ENCODE measurements at regions not wholly inside any gene's neighbourhood (a gene's known extent, or its start where the extent isn't known, plus 50 kb on each side); places are given as distances from the start of the nearest gene placed in this dataset.
A peak's percentile ranks its signal among the peaks of the same experiment; 100 is the strongest.

DNA sequence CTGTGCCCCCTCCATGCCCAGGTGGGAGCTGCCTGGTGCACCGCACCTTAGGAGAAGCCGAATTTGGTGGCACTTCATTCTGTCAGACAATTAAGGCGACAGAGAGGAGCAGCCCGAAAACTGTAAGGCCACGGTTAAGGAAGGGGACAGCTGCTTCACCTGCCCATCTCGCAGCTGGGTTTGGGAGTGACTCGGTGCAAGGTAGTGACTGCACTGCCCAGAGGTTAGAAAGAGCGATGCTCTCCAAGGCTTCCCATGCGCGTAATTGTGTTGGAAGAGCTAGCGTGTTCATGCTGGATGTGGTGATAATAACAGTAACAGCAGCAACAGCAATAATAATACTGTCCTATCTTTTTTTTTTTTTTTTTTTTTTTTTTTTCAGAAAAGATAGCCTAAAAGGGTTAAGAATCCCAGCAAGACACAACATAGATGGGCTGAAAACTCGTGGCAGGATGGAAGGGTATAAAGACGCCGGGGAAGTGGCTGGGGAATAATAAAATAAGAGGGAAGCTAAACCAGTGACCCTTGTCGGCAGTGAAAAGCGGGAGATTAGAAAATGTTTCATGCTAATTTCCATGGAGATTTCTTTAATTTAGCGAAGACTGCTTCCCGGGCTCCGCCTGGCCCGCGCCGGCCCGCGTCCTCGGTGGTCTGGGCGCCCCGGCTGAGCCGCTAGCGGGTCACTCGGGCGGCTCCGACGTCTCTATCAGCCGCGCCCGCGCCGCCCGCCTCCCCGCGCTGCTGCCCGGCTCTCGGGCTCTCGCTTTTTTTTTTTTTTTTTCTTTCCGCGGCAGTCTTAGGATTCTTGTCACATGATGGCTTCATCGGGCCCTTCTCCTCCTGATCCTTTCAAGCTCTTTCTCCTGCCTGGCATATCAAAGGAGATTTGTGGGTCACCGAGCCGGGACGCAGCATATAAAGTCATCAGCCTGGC is 617.1 kb downstream of the NR2F2 start:
- 19 to 20% (median 19%) methylated on average over 50 of the region's 50 CpGs for WGBS, 4 donors
- Histone ChIP-seq H3K4me1 (peaks cover 0 to 3% (median 0%) of the 10 kb centered on the region in 12 donors), H3K9me3 (no peaks in the 10 kb centered on the region), H3K36me3 (no peaks in the 10 kb centered on the region), H3K4me3 (peak overlapping the region in 6 of 12 donors; percentile 10 to 41 (median 25)), H3K27ac (no peak overlapping the region), H3K27me3 (peaks cover 0 to 52% (median 7%) of the 10 kb centered on the region in 9 donors)
- TF ChIP-seq POLR2A (IDR thresholded peaks at IDR 0.05): no peak
- TF ChIP-seq, protein P1, sequence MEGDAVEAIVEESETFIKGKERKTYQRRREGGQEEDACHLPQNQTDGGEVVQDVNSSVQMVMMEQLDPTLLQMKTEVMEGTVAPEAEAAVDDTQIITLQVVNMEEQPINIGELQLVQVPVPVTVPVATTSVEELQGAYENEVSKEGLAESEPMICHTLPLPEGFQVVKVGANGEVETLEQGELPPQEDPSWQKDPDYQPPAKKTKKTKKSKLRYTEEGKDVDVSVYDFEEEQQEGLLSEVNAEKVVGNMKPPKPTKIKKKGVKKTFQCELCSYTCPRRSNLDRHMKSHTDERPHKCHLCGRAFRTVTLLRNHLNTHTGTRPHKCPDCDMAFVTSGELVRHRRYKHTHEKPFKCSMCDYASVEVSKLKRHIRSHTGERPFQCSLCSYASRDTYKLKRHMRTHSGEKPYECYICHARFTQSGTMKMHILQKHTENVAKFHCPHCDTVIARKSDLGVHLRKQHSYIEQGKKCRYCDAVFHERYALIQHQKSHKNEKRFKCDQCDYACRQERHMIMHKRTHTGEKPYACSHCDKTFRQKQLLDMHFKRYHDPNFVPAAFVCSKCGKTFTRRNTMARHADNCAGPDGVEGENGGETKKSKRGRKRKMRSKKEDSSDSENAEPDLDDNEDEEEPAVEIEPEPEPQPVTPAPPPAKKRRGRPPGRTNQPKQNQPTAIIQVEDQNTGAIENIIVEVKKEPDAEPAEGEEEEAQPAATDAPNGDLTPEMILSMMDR (IDR thresholded peaks at IDR 0.05): no peak
- DNase-seq (no peak), ATAC-seq (no peak)
- intact Hi-C loops (cut with DNase I): no loop called here

DNA sequence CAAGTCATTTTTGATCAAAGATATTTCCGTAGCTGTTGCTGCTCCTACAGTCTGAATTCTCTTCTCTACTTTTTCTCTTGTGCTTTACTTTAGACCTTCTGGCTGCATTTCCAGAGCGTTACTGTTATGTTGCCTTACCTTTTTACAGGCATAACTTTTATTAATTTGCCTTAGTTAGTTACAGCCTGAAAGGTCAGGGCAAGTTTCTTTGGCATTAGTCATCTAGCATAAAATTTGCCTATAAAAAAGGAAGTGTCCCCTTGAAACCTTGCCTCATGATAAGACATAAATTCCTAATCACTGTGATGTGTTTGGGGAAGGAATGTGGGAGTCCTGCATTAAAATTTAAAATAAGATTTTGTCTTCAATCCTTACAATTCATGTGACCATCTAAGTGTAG is 618.5 kb downstream of the NR2F2 start:
- H3K4me1 ChIP-seq: peaks cover 0 to 3% (median 0%) of the 10 kb centered on the region in 12 donors
- H3K9me3 ChIP-seq: peaks cover 0 to 4% (median 0%) of the 10 kb centered on the region in 12 donors
- H3K27me3 ChIP-seq: peaks cover 0 to 52% (median 7%) of the 10 kb centered on the region in 9 donors
- DNase-seq (no peak), ATAC-seq (no peak)
- WGBS, 4 donors: 87 to 97% (median 91%) methylated on average over 2 of the region's 2 CpGs
- TF ChIP-seq, protein P1 (IDR thresholded peaks at IDR 0.05): no peak
- TF ChIP-seq POLR2A (IDR thresholded peaks at IDR 0.05): no peak
- no peaks in the 10 kb centered on the region for H3K36me3 ChIP-seq
- no peak overlapping the region for H3K27ac ChIP-seq
- H3K4me3 ChIP-seq: no peak overlapping the region
- intact Hi-C loops (cut with DNase I): no loop called here

DNA sequence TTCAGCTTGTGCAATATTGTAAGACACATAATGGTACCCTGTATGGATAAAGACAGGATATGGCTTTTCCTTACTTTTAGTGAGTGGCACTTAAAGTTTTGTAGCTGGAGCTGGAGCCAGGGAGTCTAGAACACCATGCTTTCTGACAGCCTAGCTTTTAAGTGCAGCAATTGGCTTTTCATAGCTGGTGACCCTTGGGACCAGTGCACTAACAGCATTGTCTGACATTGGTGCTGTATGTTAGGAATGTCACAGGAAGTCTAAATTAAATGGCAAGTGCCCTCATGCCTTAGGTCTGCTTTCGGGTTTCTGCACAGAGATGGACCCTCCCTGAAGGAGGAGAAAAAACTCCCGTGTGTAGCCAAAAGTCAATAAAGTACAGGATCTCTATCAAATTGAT is 628.2 kb downstream of the NR2F2 start:
- ATAC-seq (no peak), DNase-seq (no peak)
- Histone ChIP-seq H3K27me3 (peaks cover 0 to 6% (median 0%) of the 10 kb centered on the region in 9 donors), H3K4me3 (no peak overlapping the region), H3K27ac (no peak overlapping the region), H3K9me3 (peaks cover 0 to 5% (median 0%) of the 10 kb centered on the region in 12 donors), H3K36me3 (no peaks in the 10 kb centered on the region), H3K4me1 (no peaks in the 10 kb centered on the region)
- intact Hi-C loops (cut with DNase I): no loop called here
- TF ChIP-seq, protein P1 (IDR thresholded peaks at IDR 0.05): no peak
- no peak for TF ChIP-seq POLR2A (IDR thresholded peaks at IDR 0.05)
- 41 to 51% (median 44%) methylated on average over 2 of the region's 2 CpGs for WGBS, 4 donors

DNA sequence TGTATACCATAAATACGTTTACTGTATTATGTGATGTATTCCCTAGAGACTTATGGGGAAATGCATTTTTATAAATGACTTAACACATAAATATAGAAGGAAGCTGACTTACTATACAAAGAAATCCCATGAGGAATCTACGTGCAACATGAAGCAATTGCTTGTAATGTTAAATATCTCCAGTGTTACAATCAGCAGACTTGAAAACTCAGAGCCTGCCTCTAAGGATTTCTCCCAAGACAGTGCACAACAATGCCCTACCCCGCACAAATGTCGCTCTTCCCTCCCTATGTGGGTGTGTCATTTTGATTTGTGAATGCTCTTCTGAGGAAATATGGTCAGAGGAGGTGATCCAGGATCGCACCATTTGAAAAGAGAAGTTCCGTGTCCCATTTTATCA is 629.0 kb downstream of the NR2F2 start:
- 56 to 68% (median 61%) methylated on average over 6 of the region's 6 CpGs for WGBS, 4 donors
- ATAC-seq: no peak
- TF ChIP-seq, protein P1 (IDR thresholded peaks at IDR 0.05): no peak
- TF ChIP-seq POLR2A (IDR thresholded peaks at IDR 0.05): no peak

More for the DNA sequence above, 629.0 kb downstream of the NR2F2 start:
- no peak for DNase-seq
- Histone ChIP-seq H3K36me3 (no peaks in the 10 kb centered on the region), H3K4me1 (no peaks in the 10 kb centered on the region), H3K27me3 (peaks cover 0 to 6% (median 0%) of the 10 kb centered on the region in 9 donors), H3K9me3 (no peaks in the 10 kb centered on the region), H3K27ac (no peak overlapping the region), H3K4me3 (no peak overlapping the region)
- intact Hi-C loops (cut with DNase I): no loop called here

Data from heart left ventricle (tissue), 16 donors.